ENCODE measurements at regions not wholly inside any gene's neighbourhood (a gene's known extent, or its start where the extent isn't known, plus 50 kb on each side); places are given as distances from the start of the nearest gene placed in this dataset.
"Not testable (repeated sequence)": the region's sequence is repeated elsewhere in the genome, so short reads cannot be mapped to it uniquely, and the experiment has no call there.

- H3K9me3 Mint-ChIP-seq, result peaks cover 6% of the 10 kb centered on the region
- no peaks in the 10 kb centered on the region for H3K36me3 Mint-ChIP-seq (ENCODE audit: low read depth)
- peaks cover 3% of the 10 kb centered on the region for H3K27me3 Mint-ChIP-seq (ENCODE audit: low read depth)
- no peaks in the 10 kb centered on the region for H3K4me1 Mint-ChIP-seq
- no peak overlapping the region for H3K4me3 Mint-ChIP-seq
- no peak for TF ChIP-seq CTCF (IDR thresholded peaks at IDR 0.05; ENCODE audit: unreplicated experiment in 3 of 3)
- no peak overlapping the region for H3K27ac Mint-ChIP-seq
Observed at GRCh38 chr21:22351076-22351475, 1352.9 kb downstream of the NCAM2 start.

- H3K4me1 Mint-ChIP-seq, result peaks cover 3% of the 10 kb centered on the region
- peaks cover 3% of the 10 kb centered on the region for H3K27me3 Mint-ChIP-seq (ENCODE audit: low read depth)
- H3K4me3 Mint-ChIP-seq, result no peak overlapping the region
- H3K9me3 Mint-ChIP-seq, result peaks cover 6% of the 10 kb centered on the region
- H3K27ac Mint-ChIP-seq, result peak overlapping the region in 1 of 3 experiments; percentile 13
- TF ChIP-seq CTCF (IDR thresholded peaks at IDR 0.05; ENCODE audit: unreplicated experiment in 3 of 3), result no peak
- no peaks in the 10 kb centered on the region for H3K36me3 Mint-ChIP-seq (ENCODE audit: low read depth)
Observed at GRCh38 chr21:22352088-22352487, 1353.9 kb downstream of the NCAM2 start.

GRCh38 chr21:22355949-22356348 lies 1357.7 kb downstream of the NCAM2 start:
- H3K4me3 Mint-ChIP-seq, result no peak overlapping the region
- peaks cover 6% of the 10 kb centered on the region for H3K9me3 Mint-ChIP-seq
- peaks cover 5% of the 10 kb centered on the region for H3K4me1 Mint-ChIP-seq
- H3K27me3 Mint-ChIP-seq (ENCODE audit: low read depth), result peaks cover 3% of the 10 kb centered on the region
- H3K27ac Mint-ChIP-seq, result peak overlapping the region in 2 of 3 experiments; percentile 78 to 81
- no peaks in the 10 kb centered on the region for H3K36me3 Mint-ChIP-seq (ENCODE audit: low read depth)
- TF ChIP-seq CTCF (IDR thresholded peaks at IDR 0.05; ENCODE audit: unreplicated experiment in 3 of 3), result no peak

- Mint-ChIP-seq H3K27ac (peak overlapping the region; percentile 67 to 81 (median 78)), H3K4me3 (no peak overlapping the region), H3K36me3 (ENCODE audit: low read depth) (no peaks in the 10 kb centered on the region), H3K27me3 (ENCODE audit: low read depth) (peaks cover under 1% of the 10 kb centered on the region), H3K9me3 (peaks cover 6% of the 10 kb centered on the region), H3K4me1 (peaks cover 5% of the 10 kb centered on the region)
- TF ChIP-seq CTCF (IDR thresholded peaks at IDR 0.05; ENCODE audit: unreplicated experiment in 3 of 3), result no peak
Observed at GRCh38 chr21:22356663-22357062, 1358.5 kb downstream of the NCAM2 start.

- not testable (repeated sequence) for H3K27me3 Mint-ChIP-seq (ENCODE audit: low read depth)
Observed at GRCh38 chr21:22359599-22359998, 1361.4 kb downstream of the NCAM2 start.

GRCh38 chr21:22363504-22363903 lies 1365.3 kb downstream of the NCAM2 start:
- Mint-ChIP-seq H3K4me1 (no peaks in the 10 kb centered on the region), H3K27me3 (ENCODE audit: low read depth) (no peaks in the 10 kb centered on the region), H3K27ac (no peak overlapping the region), H3K9me3 (no peaks in the 10 kb centered on the region), H3K4me3 (no peak overlapping the region), H3K36me3 (ENCODE audit: low read depth) (no peaks in the 10 kb centered on the region)
- TF ChIP-seq CTCF (IDR thresholded peaks at IDR 0.05; ENCODE audit: unreplicated experiment in 3 of 3), result no peak

More at GRCh38 chr21:22359599-22359998, 1361.4 kb downstream of the NCAM2 start:
- not testable (repeated sequence) for H3K36me3 Mint-ChIP-seq (ENCODE audit: low read depth); H3K4me3 Mint-ChIP-seq; H3K4me1 Mint-ChIP-seq; H3K27ac Mint-ChIP-seq; H3K9me3 Mint-ChIP-seq
